Pancreas (tissue), 10 donors: ENCODE measurements at regions not wholly inside any gene's neighbourhood (a gene's known extent, or its start where the extent isn't known, plus 50 kb on each side); places are given as distances from the start of the nearest gene placed in this dataset.
"Not testable (repeated sequence)": the region's sequence is repeated elsewhere in the genome, so short reads cannot be mapped to it uniquely, and the experiment has no call there.

Source experiments
- ATAC-seq, 4 donors: fragments of 200-7000 bp; cut with Tn5 transposase; one replicate each; pipeline versions ENCODE4 v1.8.0 to v1.9.1; 2020; ENCODE audit warnings: mild to moderate bottlenecking in 4 of 4, moderate library complexity in 4 of 4
- DNase-seq, 6 donors: peaks; one replicate each; pipeline ENCODE4 v3.0.0-alpha.2; 2020
- FAIRE-seq: peaks from 2 replicates; lab custom pipeline; 2012; peaks lifted over from hg19 to GRCh38; lab: Jason Lieb, UNC
- H3K27ac ChIP-seq, 4 donors: fragments of 200-600 bp; sonication (generic); 1 replicate in 3 of 4; 2 replicates in 1 of 4; pipeline versions ENCODE4 v1.5.0 to v1.8.0; 2020
- H3K27me3 ChIP-seq, 4 donors: fragments of 200-600 bp; one replicate each; pipeline ENCODE4 v1.8.0; 2021
- H3K36me3 ChIP-seq, 3 donors: fragments of 200-600 bp; sonication (generic) in 1 of 3; one replicate each; pipeline versions ENCODE4 v1.5.0 to v1.8.0; 2020 to 2021
- H3K4me1 ChIP-seq, 3 donors: fragments of 200-600 bp; one replicate each; pipeline ENCODE4 v1.8.0; 2021
- H3K4me3 ChIP-seq, 4 donors: fragments of 200-600 bp; sonication (generic) in 2 of 4; one replicate each; pipeline versions ENCODE4 v1.5.0 to v1.8.0; 2020 to 2021
- H3K9me3 ChIP-seq, 4 donors: fragments of 200-600 bp; one replicate each; pipeline ENCODE4 v1.8.0; 2021
- CTCF ChIP-seq, 4 donors: fragments of 200-600 bp; sonication (generic) in 3 of 4; IDR thresholded peaks; one replicate each; pipeline versions ENCODE4 v1.5.0 to v1.8.0; 2021; ENCODE audit warnings: antibody characterized with exemption in 4 of 4
- WGBS, 2 donors: extraction: QIAGEN DNeasy Blood & Tissue Kit; methylation state at CpG; one replicate each; pipeline ENCODE4 v1.1.7; 2013; 5-methylcytosine and 5-hydroxymethylcytosine counted together
- intact Hi-C, 3 donors: fragments of 100-400 bp; cut with DNase I; formaldehyde crosslinking; loops; one replicate each; pipeline versions ENCODE4 v1.11.1 to v1.14.2; 2022
- donor health status: healthy with polysubstance abuse.
- donor health status: DM: no; HTN: no; CAD: no; lungs with moderate emphysema.
- donor health status: DM: no; HTN: no; CAD: no.
- donor health status: control.
- donor health status: control.
- donor health status: Bipolar disorder and iron deficiency.
- donor health status: DM: yes; HTN: yes; CAD: no.
- donor health status: DM: no; HTN: no; CAD: no.
- donor health status: DM: no; HTN: no; CAD: no.
- donor health status: DM: yes; HTN: yes; CAD: no.

DNA sequence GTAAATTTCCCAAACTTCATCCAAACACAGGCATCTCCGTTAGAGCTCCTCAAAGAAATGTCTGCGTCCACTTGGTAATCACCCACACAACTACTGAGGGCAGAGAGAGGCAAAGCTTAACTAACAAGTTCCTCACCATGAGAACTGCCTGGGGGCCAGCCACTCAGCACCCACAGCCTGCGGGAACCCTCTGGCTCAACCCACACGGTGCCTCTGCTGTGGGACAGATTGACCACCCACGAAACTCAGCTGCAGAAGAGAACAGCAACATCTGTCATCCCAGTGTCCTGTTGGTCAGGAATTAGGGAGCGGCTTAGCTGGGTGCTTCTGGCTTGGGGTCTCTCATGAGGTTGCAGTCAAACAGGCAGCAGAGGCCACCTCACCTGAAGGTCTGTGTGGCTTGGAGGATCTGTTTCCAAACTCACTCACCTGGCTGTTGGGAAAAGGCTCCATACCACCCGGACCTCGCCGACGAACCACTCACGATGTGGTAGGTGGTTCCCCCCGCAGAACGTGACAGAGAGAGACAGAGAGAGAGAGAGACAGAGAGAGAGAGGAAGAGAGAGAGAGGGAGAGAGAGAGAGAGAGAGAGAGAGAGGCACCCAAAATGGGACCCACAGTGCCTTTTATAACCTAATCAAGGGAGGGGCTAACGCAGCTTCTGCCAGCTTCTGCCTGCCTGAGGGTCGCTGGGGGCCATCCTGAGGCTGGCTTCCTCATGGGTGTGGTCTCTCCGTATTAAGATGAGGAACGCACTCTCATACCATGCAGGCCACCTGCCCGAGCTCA, 103.5 kb downstream of the OLFM1 start:
- FAIRE-seq (no peak), ATAC-seq (no peak), DNase-seq (peak in 1 of 6 donors; percentile 21)
- 81 to 88% methylated on average over 17 to 18 of the region's 18 CpGs for WGBS, 2 donors
- Histone ChIP-seq H3K27me3 (no peaks in the 10 kb centered on the region), H3K4me3 (no peak overlapping the region), H3K9me3 (no peaks in the 10 kb centered on the region), H3K27ac (no peak overlapping the region), H3K4me1 (peaks cover 0 to 3% (median 0%) of the 10 kb centered on the region in 3 donors), H3K36me3 (no peaks in the 10 kb centered on the region)
- no peak for TF ChIP-seq CTCF (IDR thresholded peaks at IDR 0.05)
- intact Hi-C loops = no loop called here

- no peaks in the 10 kb centered on the region for H3K9me3 ChIP-seq
- no peak overlapping the region for H3K4me3 ChIP-seq
- FAIRE-seq (no peak), DNase-seq (peak in 1 of 6 donors; percentile 34), ATAC-seq (no peak)
- intact Hi-C loops = no loop called here
- TF ChIP-seq CTCF (IDR thresholded peaks at IDR 0.05) = no peak
- H3K27me3 ChIP-seq = no peaks in the 10 kb centered on the region
- 79 to 87% methylated on average over 18 of the region's 18 CpGs for WGBS, 2 donors
- H3K4me1 ChIP-seq = peaks cover 0 to 3% (median 0%) of the 10 kb centered on the region in 3 donors
- no peaks in the 10 kb centered on the region for H3K36me3 ChIP-seq
- H3K27ac ChIP-seq = no peak overlapping the region
Observed at GRCh38 chr9:135192686-135193085, 105.2 kb downstream of the OLFM1 start.

GRCh38 chr9:135195975-135196374, 108.5 kb downstream of the OLFM1 start:
- H3K4me1 ChIP-seq, H3K9me3 ChIP-seq, H3K27me3 ChIP-seq, FAIRE-seq, H3K4me3 ChIP-seq, DNase-seq, ATAC-seq, H3K27ac ChIP-seq, H3K36me3 ChIP-seq, intact Hi-C loops: not testable (repeated sequence)
- WGBS, 2 donors = 39 to 50% methylated on average over 6 to 7 of the region's 7 CpGs

GRCh38 chr9:135196474-135196873, 109.0 kb downstream of the OLFM1 start:
- FAIRE-seq (no peak), ATAC-seq (no peak), DNase-seq (no peak)
- H3K27me3 ChIP-seq = no peaks in the 10 kb centered on the region
- TF ChIP-seq CTCF (IDR thresholded peaks at IDR 0.05) = no peak
- no peak overlapping the region for H3K4me3 ChIP-seq
- no peaks in the 10 kb centered on the region for H3K36me3 ChIP-seq
- intact Hi-C loops = no loop called here
- no peak overlapping the region for H3K27ac ChIP-seq
- peaks cover 0 to 3% (median 0%) of the 10 kb centered on the region in 3 donors for H3K4me1 ChIP-seq
- no peaks in the 10 kb centered on the region for H3K9me3 ChIP-seq
- WGBS, 2 donors = 38 to 61% methylated on average over 1 of the region's 1 CpG

DNA sequence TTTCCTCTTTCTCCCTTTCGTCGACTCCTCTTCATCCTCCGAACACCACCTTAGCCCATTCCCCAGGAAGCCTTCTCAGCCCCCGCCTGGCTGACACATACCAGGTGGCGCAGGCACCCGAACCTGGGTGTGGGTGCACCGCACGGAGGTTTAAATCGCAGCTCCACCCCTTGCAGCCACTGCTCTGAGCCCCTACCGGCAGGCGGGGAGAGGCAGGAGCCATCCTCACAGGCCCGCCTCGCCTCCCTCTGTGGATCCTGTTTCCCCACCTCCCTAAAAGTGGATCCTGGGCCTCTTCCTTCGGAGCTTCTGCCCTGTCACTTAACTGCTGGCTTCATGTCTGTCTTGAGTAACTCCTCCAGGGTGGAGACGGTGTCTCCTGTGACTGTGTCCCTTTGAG, 110.7 kb downstream of the OLFM1 start:
- DNase-seq (peak in 1 of 6 donors; percentile 39), ATAC-seq (no peak), FAIRE-seq (no peak)
- Histone ChIP-seq H3K9me3 (no peaks in the 10 kb centered on the region), H3K27ac (no peak overlapping the region), H3K4me1 (peaks cover 0 to 3% (median 0%) of the 10 kb centered on the region in 3 donors), H3K4me3 (no peak overlapping the region), H3K36me3 (no peaks in the 10 kb centered on the region), H3K27me3 (no peaks in the 10 kb centered on the region)
- intact Hi-C loops = no loop called here
- no peak for TF ChIP-seq CTCF (IDR thresholded peaks at IDR 0.05)
- WGBS, 2 donors = 60 to 77% methylated on average over 15 of the region's 15 CpGs
